Ishikawa (cell line): ENCODE measurements at regions not wholly inside any gene's neighbourhood (a gene's known extent, or its start where the extent isn't known, plus 50 kb on each side); places are given as distances from the start of the nearest gene placed in this dataset.

ENCODE experiments used
- CEBPB ChIP-seq: IDR thresholded peaks from 2 replicates; pipeline ENCODE4 v1.6.1; 2012
- CREB1 ChIP-seq: IDR thresholded peaks from 2 replicates; pipeline ENCODE4 v1.6.1; 2012; ENCODE audit warnings: low read depth
- EGR1 ChIP-seq: IDR thresholded peaks from 2 replicates; pipeline ENCODE4 v1.6.1; 2012
- EP300 ChIP-seq: IDR thresholded peaks from 2 replicates; pipeline ENCODE4 v1.6.1; 2012; ENCODE audit warnings: borderline replicate concordance
- FOXM1 ChIP-seq: IDR thresholded peaks from 2 replicates; pipeline ENCODE4 v1.6.1; 2012; ENCODE audit warnings: low read depth, borderline replicate concordance
- MAX ChIP-seq: IDR thresholded peaks from 2 replicates; pipeline ENCODE4 v1.6.1; 2012
- NFIC ChIP-seq: IDR thresholded peaks from 2 replicates; pipeline ENCODE4 v1.6.1; 2012
- RAD21 ChIP-seq: IDR thresholded peaks from 2 replicates; pipeline ENCODE4 v1.6.1; 2012; ENCODE audit warnings: low read depth
- REST ChIP-seq: IDR thresholded peaks from 2 replicates; pipeline ENCODE4 v1.6.1; 2012; ENCODE audit warnings: low read depth, mild to moderate bottlenecking
- TAF1 ChIP-seq: IDR thresholded peaks from 2 replicates; pipeline ENCODE4 v1.6.1; 2012; ENCODE audit warnings: low read depth, mild to moderate bottlenecking
- TCF12 ChIP-seq: IDR thresholded peaks from 2 replicates; pipeline ENCODE4 v1.6.1; 2012; ENCODE audit warnings: low read depth
- TEAD4 ChIP-seq: IDR thresholded peaks from 2 replicates; pipeline ENCODE4 v1.6.1; 2012
- YY1 ChIP-seq: IDR thresholded peaks from 2 replicates; pipeline ENCODE4 v1.6.1; 2012; ENCODE audit warnings: low read depth
- ZBTB7A ChIP-seq: IDR thresholded peaks from 2 replicates; pipeline ENCODE4 v1.6.1; 2012; ENCODE audit warnings: low read depth

GRCh38 chr3:33975463-33975862, 177.0 kb downstream of the PDCD6IP start:
- no peak for TF ChIP-seq TAF1
- TF ChIP-seq ZBTB7A, result no peak
- no peak for TF ChIP-seq REST
- no peak for TF ChIP-seq NFIC
- no peak for TF ChIP-seq YY1
- no peak for TF ChIP-seq EP300
- TF ChIP-seq RAD21, result no peak
- no peak for TF ChIP-seq CEBPB
- no peak for TF ChIP-seq CREB1
- TF ChIP-seq MAX, result no peak
- TF ChIP-seq TCF12, result no peak
- no peak for TF ChIP-seq TEAD4
- TF ChIP-seq FOXM1, result no peak
- no peak for TF ChIP-seq EGR1
